GM19455 (cell line): ENCODE measurements at regions not wholly inside any gene's neighbourhood (a gene's known extent, or its start where the extent isn't known, plus 50 kb on each side); places are given as distances from the start of the nearest gene placed in this dataset.
A peak's percentile ranks its signal among the peaks of the same experiment; 100 is the strongest.

Experiments
- ATAC-seq: cut with Tn5 transposase; IDR thresholded peaks from one replicate; pipeline ENCODE4 v1.9.1; 2021; ENCODE audit not compliant: unreplicated experiment

GRCh38 chr18:27652480-27653121, 467.5 kb upstream of the CHST9 start:
- peak; percentile 52 for ATAC-seq

- no peak for ATAC-seq
Measured at GRCh38 chr18:27649621-27650020, 464.5 kb upstream of the CHST9 start.

- ATAC-seq: no peak
Measured at GRCh38 chr18:27645929-27646328, 460.8 kb upstream of the CHST9 start.

GRCh38 chr18:27636576-27637085, 451.5 kb upstream of the CHST9 start:
- no peak for ATAC-seq

- ATAC-seq: no peak
Measured at GRCh38 chr18:27632706-27633105, 447.6 kb upstream of the CHST9 start.

- no peak for ATAC-seq
Measured at GRCh38 chr18:27627927-27628326, 442.8 kb upstream of the CHST9 start.

GRCh38 chr18:27621236-27621890, 436.3 kb upstream of the CHST9 start:
- no peak for ATAC-seq

GRCh38 chr18:27619906-27620305, 434.8 kb upstream of the CHST9 start:
- ATAC-seq: no peak

GRCh38 chr18:27619090-27619772, 434.1 kb upstream of the CHST9 start:
- no peak for ATAC-seq

- no peak for ATAC-seq
Measured at GRCh38 chr18:27616324-27616723, 431.2 kb upstream of the CHST9 start.

GRCh38 chr18:27614951-27615844, 430.1 kb upstream of the CHST9 start:
- no peak for ATAC-seq

GRCh38 chr18:27609221-27609620, 424.1 kb upstream of the CHST9 start:
- no peak for ATAC-seq

GRCh38 chr18:27608742-27609141, 423.6 kb upstream of the CHST9 start:
- no peak for ATAC-seq

GRCh38 chr18:27608174-27608573, 423.1 kb upstream of the CHST9 start:
- ATAC-seq: no peak

GRCh38 chr18:27606741-27607140, 421.6 kb upstream of the CHST9 start:
- ATAC-seq: no peak

GRCh38 chr18:27605107-27605834, 420.2 kb upstream of the CHST9 start:
- ATAC-seq: no peak

- ATAC-seq: no peak
Measured at GRCh38 chr18:27604583-27604982, 419.5 kb upstream of the CHST9 start.

- no peak for ATAC-seq
Measured at GRCh38 chr18:27602092-27602491, 417.0 kb upstream of the CHST9 start.

GRCh38 chr18:27600245-27600644, 415.1 kb upstream of the CHST9 start:
- ATAC-seq: no peak

GRCh38 chr18:27599202-27599829, 414.2 kb upstream of the CHST9 start:
- ATAC-seq: peak; percentile 80
